Activated T-cell treated with anti-CD3 and anti-CD28 coated beads, Interleukin-2, amount 50 U/mL, for 72 hours (primary cell): ENCODE measurements at regions not wholly inside any gene's neighbourhood (a gene's known extent, or its start where the extent isn't known, plus 50 kb on each side); places are given as distances from the start of the nearest gene placed in this dataset.

ENCODE experiments used
- ATAC-seq, 2 donors: fragments of 150-1000 bp; cut with Tn5 transposase; replicated peaks in 1 of 2; 2 replicates each; pipeline ENCODE4 v1.10.0; 2021; ENCODE audit warnings: moderate library complexity in 2 of 2, mild to moderate bottlenecking in 1 of 2
- DNase-seq, 2 donors: peaks; one replicate each; pipeline ENCODE4 v3.0.0; 2021 to 2022; ENCODE audit warnings: mixed read lengths in 1 of 2
- H3K27ac Mint-ChIP-seq: one replicate; pipeline ENCODE4 v1.8.0; 2022; ENCODE audit warnings: mild to moderate bottlenecking, moderate library complexity, mixed read lengths
- H3K27me3 Mint-ChIP-seq: one replicate; pipeline ENCODE4 v1.8.0; 2022; ENCODE audit warnings: low read depth, mixed read lengths
- H3K36me3 Mint-ChIP-seq, 2 donors: one replicate each; pipeline ENCODE4 v1.8.0; 2022; ENCODE audit warnings: mixed read lengths in 2 of 2, mild to moderate bottlenecking in 1 of 2; ENCODE audit not compliant: insufficient read depth in 2 of 2
- H3K4me1 Mint-ChIP-seq: one replicate; pipeline ENCODE4 v1.8.0; 2022; ENCODE audit warnings: low read depth, mixed read lengths
- H3K4me3 Mint-ChIP-seq, 2 donors: one replicate each; pipeline ENCODE4 v1.8.0; 2022; ENCODE audit warnings: mild to moderate bottlenecking in 2 of 2, mixed read lengths in 2 of 2, moderate library complexity in 2 of 2
- H3K9me3 Mint-ChIP-seq, 2 donors: one replicate each; pipeline ENCODE4 v1.8.0; 2022; ENCODE audit warnings: mixed read lengths in 2 of 2

GRCh38 chr3:3707858-3708768 is 91.1 kb upstream of the LRRN1 start:
- H3K4me3 Mint-ChIP-seq, result no peak overlapping the region
- no peaks in the 10 kb centered on the region for H3K36me3 Mint-ChIP-seq
- no peaks in the 10 kb centered on the region for H3K4me1 Mint-ChIP-seq
- H3K9me3 Mint-ChIP-seq, result peaks cover 0 to 2% of the 10 kb centered on the region in 2 donors
- ATAC-seq (no peak), DNase-seq (no peak)
- H3K27ac Mint-ChIP-seq, result no peak overlapping the region
- H3K27me3 Mint-ChIP-seq, result no peaks in the 10 kb centered on the region

- H3K36me3 Mint-ChIP-seq, result no peaks in the 10 kb centered on the region
- DNase-seq (no peak), ATAC-seq (no peak)
- H3K27ac Mint-ChIP-seq, result no peak overlapping the region
- no peaks in the 10 kb centered on the region for H3K9me3 Mint-ChIP-seq
- H3K4me3 Mint-ChIP-seq, result no peak overlapping the region
- H3K4me1 Mint-ChIP-seq, result no peaks in the 10 kb centered on the region
- H3K27me3 Mint-ChIP-seq, result no peaks in the 10 kb centered on the region
Observed at GRCh38 chr3:3705090-3705775, 94.0 kb upstream of the LRRN1 start.

GRCh38 chr3:3701949-3702348 is 97.3 kb upstream of the LRRN1 start:
- ATAC-seq (no peak), DNase-seq (no peak)
- no peaks in the 10 kb centered on the region for H3K4me1 Mint-ChIP-seq
- H3K27ac Mint-ChIP-seq, result no peak overlapping the region
- H3K9me3 Mint-ChIP-seq, result peaks cover 0 to 3% of the 10 kb centered on the region in 2 donors
- H3K4me3 Mint-ChIP-seq, result no peak overlapping the region
- no peaks in the 10 kb centered on the region for H3K36me3 Mint-ChIP-seq
- no peaks in the 10 kb centered on the region for H3K27me3 Mint-ChIP-seq

- Mint-ChIP-seq H3K9me3 (peaks cover 0 to 3% of the 10 kb centered on the region in 2 donors), H3K4me3 (no peak overlapping the region), H3K27ac (peak overlapping the region; percentile 16), H3K4me1 (no peaks in the 10 kb centered on the region), H3K36me3 (no peaks in the 10 kb centered on the region), H3K27me3 (no peaks in the 10 kb centered on the region)
- DNase-seq, result no peak
- no peak for ATAC-seq
Observed at GRCh38 chr3:3699816-3700633, 99.2 kb upstream of the LRRN1 start.

GRCh38 chr3:3699407-3699806 is 99.8 kb upstream of the LRRN1 start:
- ATAC-seq (no peak), DNase-seq (no peak)
- Mint-ChIP-seq H3K27ac (no peak overlapping the region), H3K36me3 (no peaks in the 10 kb centered on the region), H3K9me3 (peaks cover 0 to 3% of the 10 kb centered on the region in 2 donors), H3K27me3 (no peaks in the 10 kb centered on the region), H3K4me1 (no peaks in the 10 kb centered on the region), H3K4me3 (no peak overlapping the region)

GRCh38 chr3:3696345-3696744 is 102.9 kb upstream of the LRRN1 start:
- Mint-ChIP-seq H3K27ac (no peak overlapping the region), H3K4me1 (no peaks in the 10 kb centered on the region), H3K36me3 (no peaks in the 10 kb centered on the region), H3K4me3 (no peak overlapping the region), H3K27me3 (no peaks in the 10 kb centered on the region), H3K9me3 (peaks cover 0 to 3% of the 10 kb centered on the region in 2 donors)
- DNase-seq, result no peak
- no peak for ATAC-seq

GRCh38 chr3:3693593-3693992 is 105.6 kb upstream of the LRRN1 start:
- Mint-ChIP-seq H3K27ac (no peak overlapping the region), H3K36me3 (no peaks in the 10 kb centered on the region), H3K9me3 (peaks cover 0 to 2% of the 10 kb centered on the region in 2 donors), H3K4me1 (no peaks in the 10 kb centered on the region), H3K27me3 (no peaks in the 10 kb centered on the region), H3K4me3 (no peak overlapping the region)
- DNase-seq (no peak), ATAC-seq (no peak)

GRCh38 chr3:3689601-3690375 is 109.4 kb upstream of the LRRN1 start:
- no peaks in the 10 kb centered on the region for H3K27me3 Mint-ChIP-seq
- H3K4me1 Mint-ChIP-seq, result no peaks in the 10 kb centered on the region
- DNase-seq, result no peak
- H3K27ac Mint-ChIP-seq, result no peak overlapping the region
- ATAC-seq, result no peak
- H3K36me3 Mint-ChIP-seq, result no peaks in the 10 kb centered on the region
- H3K9me3 Mint-ChIP-seq, result peaks cover 0 to 2% of the 10 kb centered on the region in 2 donors
- no peak overlapping the region for H3K4me3 Mint-ChIP-seq

GRCh38 chr3:3686907-3687648 is 112.2 kb upstream of the LRRN1 start:
- ATAC-seq (no peak), DNase-seq (no peak)
- Mint-ChIP-seq H3K9me3 (peaks cover 0 to 2% of the 10 kb centered on the region in 2 donors), H3K4me3 (no peak overlapping the region), H3K4me1 (no peaks in the 10 kb centered on the region), H3K27ac (no peak overlapping the region), H3K36me3 (no peaks in the 10 kb centered on the region), H3K27me3 (no peaks in the 10 kb centered on the region)

GRCh38 chr3:3685721-3686120 is 113.5 kb upstream of the LRRN1 start:
- no peaks in the 10 kb centered on the region for H3K27me3 Mint-ChIP-seq
- H3K4me1 Mint-ChIP-seq, result no peaks in the 10 kb centered on the region
- no peak overlapping the region for H3K27ac Mint-ChIP-seq

GRCh38 chr3:3683261-3683660 is 116.0 kb upstream of the LRRN1 start:
- H3K36me3 Mint-ChIP-seq, result no peaks in the 10 kb centered on the region
- no peaks in the 10 kb centered on the region for H3K9me3 Mint-ChIP-seq
- no peak overlapping the region for H3K4me3 Mint-ChIP-seq

More at GRCh38 chr3:3685721-3686120, 113.5 kb upstream of the LRRN1 start:
- peaks cover 0 to 2% of the 10 kb centered on the region in 2 donors for H3K9me3 Mint-ChIP-seq
- ATAC-seq (no peak), DNase-seq (no peak)
- H3K4me3 Mint-ChIP-seq, result no peak overlapping the region
- H3K36me3 Mint-ChIP-seq, result no peaks in the 10 kb centered on the region

GRCh38 chr3:3675801-3676200 is 123.4 kb upstream of the LRRN1 start:
- ATAC-seq, result no peak
- H3K9me3 Mint-ChIP-seq, result peaks cover 1 to 3% of the 10 kb centered on the region in 2 donors

More at GRCh38 chr3:3683261-3683660, 116.0 kb upstream of the LRRN1 start:
- Mint-ChIP-seq H3K27me3 (no peaks in the 10 kb centered on the region), H3K4me1 (no peaks in the 10 kb centered on the region), H3K27ac (no peak overlapping the region)
- no peak for DNase-seq
- no peak for ATAC-seq

More at GRCh38 chr3:3675801-3676200, 123.4 kb upstream of the LRRN1 start:
- H3K27me3 Mint-ChIP-seq, result no peaks in the 10 kb centered on the region
- no peak overlapping the region for H3K27ac Mint-ChIP-seq
- H3K4me3 Mint-ChIP-seq, result no peak overlapping the region
- no peak for DNase-seq
- H3K4me1 Mint-ChIP-seq, result no peaks in the 10 kb centered on the region
- peaks cover 0 to 1% of the 10 kb centered on the region in 2 donors for H3K36me3 Mint-ChIP-seq
